IPS-18a (cell line): ENCODE measurements at regions not wholly inside any gene's neighbourhood (a gene's known extent, or its start where the extent isn't known, plus 50 kb on each side); places are given as distances from the start of the nearest gene placed in this dataset.

ENCODE experiments used
- H3K27ac ChIP-seq: one replicate; pipeline ENCODE4 v1.5.1; 2013; ENCODE audit warnings: low read length
- H3K27me3 ChIP-seq: one replicate; pipeline ENCODE4 v1.6.1; 2013; ENCODE audit warnings: mild to moderate bottlenecking, low read length; ENCODE audit not compliant: control insufficient read depth, insufficient read depth
- H3K36me3 ChIP-seq: one replicate; pipeline ENCODE4 v1.6.1; 2013; ENCODE audit warnings: low read depth, low read length; ENCODE audit not compliant: control insufficient read depth
- H3K4me1 ChIP-seq: one replicate; pipeline ENCODE4 v1.6.1; 2013; ENCODE audit warnings: low read depth, low read length; ENCODE audit not compliant: control insufficient read depth
- H3K4me3 ChIP-seq: one replicate; pipeline ENCODE4 v1.5.1; 2013; ENCODE audit warnings: low read length
- H3K9ac ChIP-seq: one replicate; pipeline ENCODE4 v1.6.1; 2013; ENCODE audit warnings: mild to moderate bottlenecking, low read length, moderate library complexity
- H3K9me3 ChIP-seq: one replicate; pipeline ENCODE4 v1.6.1; 2013; ENCODE audit warnings: low read depth, low read length; ENCODE audit not compliant: control insufficient read depth

DNA sequence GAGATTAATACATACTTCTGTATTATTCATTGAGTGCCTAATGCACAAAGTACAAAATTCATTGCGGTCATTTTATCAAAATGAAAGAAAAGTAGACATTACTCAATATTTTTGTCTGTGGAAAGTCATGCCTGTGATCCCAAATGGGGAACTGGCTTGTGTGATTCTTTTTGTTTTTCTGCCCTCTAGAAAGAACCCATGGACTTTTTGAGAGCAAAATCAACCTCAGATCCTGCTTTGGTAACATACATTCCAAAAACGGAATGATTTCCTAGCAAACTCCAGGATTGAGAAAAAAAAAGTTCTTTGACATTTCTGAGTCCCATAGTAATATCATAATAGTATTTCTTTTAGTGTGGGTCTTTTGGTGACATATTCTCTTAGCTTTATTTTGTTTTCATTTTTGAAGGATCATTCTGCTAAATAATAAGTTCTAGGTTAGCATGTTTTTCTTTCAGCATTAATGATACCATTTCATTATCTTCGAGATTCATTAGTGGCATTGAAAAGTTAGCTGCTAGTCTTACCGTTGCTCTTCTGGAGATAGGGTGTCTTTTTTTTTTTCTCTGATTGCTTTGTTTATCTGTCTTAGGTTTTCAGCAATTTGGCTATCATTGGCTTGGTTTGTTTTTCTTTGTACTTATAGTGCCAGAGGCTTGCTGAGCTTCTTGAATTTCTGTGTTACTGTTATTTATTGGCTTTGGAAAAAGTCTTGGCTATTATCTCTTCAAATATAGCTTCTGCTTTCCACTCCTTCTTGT is 102.4 kb upstream of the CSNK1A1L start:
- Histone ChIP-seq H3K27ac (no peak overlapping the region), H3K4me3 (no peak overlapping the region), H3K27me3 (no peaks in the 10 kb centered on the region), H3K4me1 (peaks cover 5% of the 10 kb centered on the region), H3K9me3 (no peaks in the 10 kb centered on the region), H3K36me3 (no peaks in the 10 kb centered on the region), H3K9ac (no peak overlapping the region)

DNA sequence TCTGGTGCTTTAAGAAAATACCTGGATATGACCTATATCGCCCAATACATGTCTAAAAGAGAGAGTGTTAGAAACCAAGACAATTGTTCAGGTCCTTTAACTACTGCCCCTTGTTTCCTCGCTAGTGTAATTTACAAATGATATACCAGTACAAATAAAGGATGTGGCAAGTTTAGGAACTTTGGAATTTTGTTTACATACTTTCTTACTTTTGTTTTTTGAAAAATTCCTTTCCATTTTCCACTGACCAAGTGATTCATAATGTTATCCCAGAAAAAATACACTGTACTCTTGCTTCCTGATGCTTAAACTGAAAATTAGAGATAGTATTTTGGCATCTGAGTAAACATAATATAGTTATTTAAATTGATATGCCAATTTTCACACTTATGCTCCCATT is 96.8 kb upstream of the CSNK1A1L start:
- H3K9ac ChIP-seq: no peak overlapping the region
- H3K27me3 ChIP-seq: no peaks in the 10 kb centered on the region
- H3K27ac ChIP-seq: no peak overlapping the region

DNA sequence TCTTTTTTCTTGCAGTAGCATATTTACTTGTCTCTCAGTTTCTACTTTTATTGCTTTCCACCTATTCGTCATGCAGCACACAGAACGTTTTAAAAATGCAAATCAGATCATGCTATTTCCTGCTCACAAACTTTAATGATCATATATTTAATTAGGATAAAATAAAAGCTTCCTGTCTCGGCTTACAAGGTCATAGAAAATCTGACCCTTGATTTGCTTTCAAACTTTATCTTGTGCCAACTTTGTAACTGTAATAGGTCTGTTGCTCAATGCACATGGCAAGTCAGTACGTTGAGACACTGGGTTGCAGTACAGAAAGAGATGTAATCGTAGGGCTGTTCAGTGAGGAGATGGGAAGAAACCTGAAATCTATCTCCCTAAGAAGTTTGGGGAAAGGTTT is 95.6 kb upstream of the CSNK1A1L start:
- Histone ChIP-seq H3K27me3 (no peaks in the 10 kb centered on the region), H3K36me3 (no peaks in the 10 kb centered on the region), H3K4me3 (no peak overlapping the region), H3K4me1 (peaks cover 24% of the 10 kb centered on the region), H3K9me3 (no peaks in the 10 kb centered on the region), H3K9ac (no peak overlapping the region), H3K27ac (no peak overlapping the region)

More for the DNA sequence above, 96.8 kb upstream of the CSNK1A1L start:
- Histone ChIP-seq H3K4me3 (no peak overlapping the region), H3K9me3 (no peaks in the 10 kb centered on the region), H3K4me1 (peaks cover 24% of the 10 kb centered on the region), H3K36me3 (no peaks in the 10 kb centered on the region)

DNA sequence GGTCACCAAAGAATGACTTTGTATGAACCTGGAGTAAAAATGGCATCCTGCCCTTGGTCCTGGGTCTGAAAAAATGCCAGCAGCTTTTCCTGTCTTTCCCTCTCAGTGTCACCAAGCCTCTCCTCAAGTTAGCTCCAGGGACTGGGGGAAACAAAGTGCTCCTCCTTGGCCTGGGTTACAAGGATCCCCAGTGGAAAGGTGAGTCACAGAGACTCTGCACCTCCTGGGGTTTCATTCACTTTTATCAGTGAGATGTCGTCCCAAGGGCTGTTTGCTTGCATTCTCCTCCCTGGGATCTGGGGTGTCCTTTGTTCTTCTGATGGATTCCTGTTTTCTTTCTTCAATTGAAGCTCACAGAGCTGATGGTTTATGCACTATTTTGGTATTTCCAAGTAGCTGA is 93.2 kb upstream of the CSNK1A1L start:
- H3K4me1 ChIP-seq: peaks cover 24% of the 10 kb centered on the region
- no peak overlapping the region for H3K4me3 ChIP-seq
- H3K9ac ChIP-seq: no peak overlapping the region
- H3K27ac ChIP-seq: peak overlapping the region; percentile 26
- H3K27me3 ChIP-seq: no peaks in the 10 kb centered on the region
- no peaks in the 10 kb centered on the region for H3K36me3 ChIP-seq
- no peaks in the 10 kb centered on the region for H3K9me3 ChIP-seq

DNA sequence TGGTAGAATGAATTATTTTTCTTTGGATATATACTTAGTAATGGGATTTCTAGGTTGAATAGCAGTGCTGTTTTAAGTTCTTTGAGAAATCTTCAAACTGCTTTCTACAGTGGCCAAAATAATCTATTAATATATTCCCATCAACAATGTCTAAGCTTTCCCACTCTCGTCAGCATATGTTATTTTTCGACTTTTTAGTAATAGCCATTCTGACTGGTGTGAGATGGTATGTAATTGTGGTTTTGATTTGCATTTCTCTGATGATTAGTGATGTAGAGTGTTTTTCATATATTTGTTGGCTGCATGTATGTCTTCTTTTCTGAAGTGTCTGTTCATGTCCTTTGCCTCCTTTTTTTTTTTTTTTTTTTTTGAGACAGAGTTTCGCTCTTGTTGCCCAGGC is 90.2 kb upstream of the CSNK1A1L start:
- Histone ChIP-seq H3K27me3 (no peaks in the 10 kb centered on the region), H3K4me1 (peaks cover 18% of the 10 kb centered on the region), H3K4me3 (no peak overlapping the region), H3K9ac (no peak overlapping the region), H3K36me3 (no peaks in the 10 kb centered on the region), H3K27ac (no peak overlapping the region), H3K9me3 (no peaks in the 10 kb centered on the region)

DNA sequence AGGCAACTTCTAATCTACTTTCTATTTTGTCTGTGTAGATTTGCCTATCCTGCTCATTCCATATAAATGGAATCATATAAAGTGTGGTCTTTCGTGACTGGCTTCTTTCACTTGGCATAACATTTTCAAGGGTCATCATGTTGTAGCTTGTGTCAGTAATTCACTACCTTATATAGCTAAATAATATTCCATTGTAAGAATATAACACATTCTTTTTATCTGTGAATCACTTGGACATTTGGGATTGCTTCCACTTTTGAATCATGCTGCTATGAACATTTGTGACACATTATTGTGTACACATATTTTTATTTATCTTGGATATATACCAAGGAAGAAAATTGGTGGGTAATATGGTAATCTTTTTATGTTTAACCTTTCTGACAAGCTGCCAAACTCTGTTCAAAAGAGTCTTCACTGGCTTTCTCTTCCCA is 89.0 kb upstream of the CSNK1A1L start:
- H3K36me3 ChIP-seq: no peaks in the 10 kb centered on the region
- no peak overlapping the region for H3K9ac ChIP-seq
- no peaks in the 10 kb centered on the region for H3K27me3 ChIP-seq
- no peak overlapping the region for H3K4me3 ChIP-seq
- no peaks in the 10 kb centered on the region for H3K9me3 ChIP-seq
- peaks cover 15% of the 10 kb centered on the region for H3K4me1 ChIP-seq
- H3K27ac ChIP-seq: no peak overlapping the region

DNA sequence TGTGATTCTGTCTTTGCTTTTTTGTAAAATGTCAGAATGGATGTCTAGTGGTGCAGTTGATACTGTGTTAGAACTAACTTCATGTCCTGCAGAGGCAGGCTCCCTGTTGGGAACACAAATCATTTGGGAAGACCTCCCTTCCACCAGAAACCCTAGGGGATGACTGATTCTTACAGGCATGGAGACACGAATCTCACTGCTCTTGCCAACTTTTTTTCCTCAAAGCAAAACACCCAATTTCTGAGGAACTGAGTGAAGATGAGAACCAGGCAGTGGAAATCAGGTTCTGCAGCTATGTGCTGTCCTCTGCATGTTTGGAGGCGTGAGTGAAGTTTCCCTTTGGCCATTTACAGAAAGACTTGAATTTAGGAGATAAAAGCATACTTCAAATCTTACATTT is 87.5 kb upstream of the CSNK1A1L start:
- no peak overlapping the region for H3K9ac ChIP-seq
- no peaks in the 10 kb centered on the region for H3K36me3 ChIP-seq
- no peaks in the 10 kb centered on the region for H3K9me3 ChIP-seq
- H3K4me3 ChIP-seq: no peak overlapping the region
- H3K4me1 ChIP-seq: peaks cover 4% of the 10 kb centered on the region
- no peak overlapping the region for H3K27ac ChIP-seq
- H3K27me3 ChIP-seq: no peaks in the 10 kb centered on the region

DNA sequence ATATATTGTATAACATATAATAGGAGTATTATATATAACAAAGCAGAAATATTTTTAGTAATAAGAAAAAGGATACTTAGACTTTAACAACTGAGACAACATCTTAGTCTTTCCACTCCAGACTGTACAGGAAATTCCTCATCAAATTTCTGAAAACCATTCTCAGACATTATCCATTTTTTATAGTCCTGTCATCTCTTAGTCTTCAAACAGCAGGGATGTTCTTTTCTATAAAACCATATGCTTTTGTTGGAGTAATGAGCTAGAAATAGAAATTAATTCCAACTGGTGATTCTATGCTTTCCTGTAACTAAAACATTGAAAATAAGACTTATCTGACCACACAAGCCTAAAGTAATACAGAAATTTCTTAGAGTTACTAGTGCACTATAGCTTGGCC is 82.2 kb upstream of the CSNK1A1L start:
- H3K36me3 ChIP-seq: no peaks in the 10 kb centered on the region
- no peak overlapping the region for H3K9ac ChIP-seq
- H3K27ac ChIP-seq: no peak overlapping the region
- no peaks in the 10 kb centered on the region for H3K9me3 ChIP-seq
- no peaks in the 10 kb centered on the region for H3K27me3 ChIP-seq
- H3K4me3 ChIP-seq: no peak overlapping the region
- no peaks in the 10 kb centered on the region for H3K4me1 ChIP-seq

DNA sequence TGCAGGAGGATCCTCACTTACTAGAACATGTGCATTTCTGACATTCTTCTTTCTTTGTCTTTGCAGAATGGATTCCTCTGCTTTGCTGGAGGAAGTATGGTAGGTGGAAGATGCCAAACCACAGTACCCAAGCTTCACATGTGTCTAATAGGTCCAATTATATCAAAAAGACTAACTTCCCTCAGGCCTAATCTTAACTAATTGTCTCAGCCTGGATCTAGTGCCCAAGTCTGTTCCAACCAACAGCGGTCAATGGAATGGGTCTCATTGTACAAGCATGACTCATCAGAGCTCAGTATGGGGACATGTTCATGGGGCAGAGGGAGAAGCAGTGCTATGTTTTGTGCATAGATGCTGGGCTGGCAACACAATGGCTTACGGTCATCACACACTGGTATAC is 81.6 kb upstream of the CSNK1A1L start:
- H3K4me1 ChIP-seq: no peaks in the 10 kb centered on the region
- no peaks in the 10 kb centered on the region for H3K27me3 ChIP-seq
- H3K4me3 ChIP-seq: no peak overlapping the region
- no peak overlapping the region for H3K9ac ChIP-seq
- H3K9me3 ChIP-seq: no peaks in the 10 kb centered on the region
- no peak overlapping the region for H3K27ac ChIP-seq
- H3K36me3 ChIP-seq: no peaks in the 10 kb centered on the region

DNA sequence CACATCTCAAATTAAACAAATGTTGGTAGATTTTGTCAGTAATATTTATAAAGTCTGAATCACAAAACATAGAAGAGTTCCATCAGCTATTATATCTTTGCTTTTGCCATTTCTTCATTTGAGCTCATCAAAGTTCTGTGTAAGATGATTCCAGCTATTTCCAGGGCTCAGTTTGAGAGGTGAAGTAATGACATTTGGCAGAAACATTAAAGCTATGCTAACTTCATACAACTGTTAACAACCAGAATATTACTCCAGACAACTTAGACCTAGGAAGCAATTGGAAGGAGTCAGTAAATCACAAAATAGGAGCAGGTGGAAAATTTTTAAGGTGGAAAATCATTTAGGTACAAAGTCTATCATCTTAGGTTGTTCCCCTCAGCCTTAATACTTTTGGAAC is 76.2 kb upstream of the CSNK1A1L start:
- no peaks in the 10 kb centered on the region for H3K4me1 ChIP-seq
- no peaks in the 10 kb centered on the region for H3K36me3 ChIP-seq
- H3K27me3 ChIP-seq: no peaks in the 10 kb centered on the region
- H3K27ac ChIP-seq: no peak overlapping the region
- no peak overlapping the region for H3K9ac ChIP-seq
- no peaks in the 10 kb centered on the region for H3K9me3 ChIP-seq
- no peak overlapping the region for H3K4me3 ChIP-seq

DNA sequence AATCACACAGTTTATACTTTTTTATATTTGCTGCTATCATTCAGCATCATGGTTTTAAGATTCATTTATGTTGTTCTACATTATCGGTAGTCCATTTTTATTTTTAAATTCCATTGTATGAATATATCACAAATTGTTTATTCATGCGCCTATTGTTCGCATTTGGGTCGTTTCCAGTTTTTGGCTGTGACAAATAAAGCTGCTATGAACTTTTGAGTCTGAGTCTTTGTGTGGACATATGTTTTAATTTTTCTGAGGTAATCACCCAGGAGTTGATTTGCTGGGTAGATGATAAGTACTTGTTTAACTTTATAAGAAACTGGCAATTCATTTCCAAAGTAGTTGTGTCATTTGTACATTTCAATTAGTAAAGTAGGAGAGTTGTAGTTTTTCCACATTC is 74.2 kb upstream of the CSNK1A1L start:
- H3K9ac ChIP-seq: no peak overlapping the region
- no peaks in the 10 kb centered on the region for H3K9me3 ChIP-seq
- H3K4me3 ChIP-seq: no peak overlapping the region
- no peaks in the 10 kb centered on the region for H3K27me3 ChIP-seq
- no peaks in the 10 kb centered on the region for H3K4me1 ChIP-seq
- H3K27ac ChIP-seq: no peak overlapping the region
- H3K36me3 ChIP-seq: no peaks in the 10 kb centered on the region

DNA sequence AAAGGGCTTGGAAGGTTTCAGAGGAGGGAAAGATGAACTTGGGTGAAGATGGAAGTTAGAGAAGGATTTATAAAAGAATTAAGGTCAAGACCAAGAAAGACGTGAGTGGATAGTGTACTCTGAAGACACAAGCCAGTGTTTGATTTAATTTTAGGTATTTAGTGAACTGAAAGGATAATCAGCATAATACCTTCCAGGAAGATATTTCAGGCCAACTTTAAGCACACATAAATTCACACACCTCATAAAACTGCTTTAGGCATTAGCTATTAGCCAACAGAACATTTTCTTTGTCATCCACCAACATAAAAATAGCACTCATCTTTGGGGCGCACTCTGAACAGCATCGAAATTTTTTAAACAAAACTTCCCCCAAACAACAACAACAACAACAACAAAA is 71.7 kb upstream of the CSNK1A1L start:
- H3K27me3 ChIP-seq: no peaks in the 10 kb centered on the region
- no peak overlapping the region for H3K27ac ChIP-seq
- no peaks in the 10 kb centered on the region for H3K4me1 ChIP-seq
- H3K4me3 ChIP-seq: no peak overlapping the region
- no peak overlapping the region for H3K9ac ChIP-seq
- H3K36me3 ChIP-seq: no peaks in the 10 kb centered on the region
- H3K9me3 ChIP-seq: no peaks in the 10 kb centered on the region
